Transverse colon (tissue), 3 donors: ENCODE measurements at regions not wholly inside any gene's neighbourhood (a gene's known extent, or its start where the extent isn't known, plus 50 kb on each side); places are given as distances from the start of the nearest gene placed in this dataset.
"Not testable (repeated sequence)": the region's sequence is repeated elsewhere in the genome, so short reads cannot be mapped to it uniquely, and the experiment has no call there.

Experiments used
- CTCF ChIP-seq, 5 experiments: fragments of 200-600 bp in 3 of 5; fragments of 450-650 bp in 2 of 5; sonication (generic) in 3 of 5; IDR thresholded peaks; 1 replicate in 2 of 5; 2 replicates in 3 of 5; pipeline ENCODE4 v1.5.1; 2016 to 2017; ENCODE audit warnings: antibody characterized with exemption in 5 of 5, inconsistent platforms in 3 of 5, mild to moderate bottlenecking in 2 of 5, moderate library complexity in 1 of 5
- POLR2A ChIP-seq: fragments of 450-650 bp; IDR thresholded peaks from one replicate; pipeline ENCODE4 v1.6.1; 2016; ENCODE audit warnings: antibody characterized with exemption, mild to moderate bottlenecking, moderate library complexity

DNA sequence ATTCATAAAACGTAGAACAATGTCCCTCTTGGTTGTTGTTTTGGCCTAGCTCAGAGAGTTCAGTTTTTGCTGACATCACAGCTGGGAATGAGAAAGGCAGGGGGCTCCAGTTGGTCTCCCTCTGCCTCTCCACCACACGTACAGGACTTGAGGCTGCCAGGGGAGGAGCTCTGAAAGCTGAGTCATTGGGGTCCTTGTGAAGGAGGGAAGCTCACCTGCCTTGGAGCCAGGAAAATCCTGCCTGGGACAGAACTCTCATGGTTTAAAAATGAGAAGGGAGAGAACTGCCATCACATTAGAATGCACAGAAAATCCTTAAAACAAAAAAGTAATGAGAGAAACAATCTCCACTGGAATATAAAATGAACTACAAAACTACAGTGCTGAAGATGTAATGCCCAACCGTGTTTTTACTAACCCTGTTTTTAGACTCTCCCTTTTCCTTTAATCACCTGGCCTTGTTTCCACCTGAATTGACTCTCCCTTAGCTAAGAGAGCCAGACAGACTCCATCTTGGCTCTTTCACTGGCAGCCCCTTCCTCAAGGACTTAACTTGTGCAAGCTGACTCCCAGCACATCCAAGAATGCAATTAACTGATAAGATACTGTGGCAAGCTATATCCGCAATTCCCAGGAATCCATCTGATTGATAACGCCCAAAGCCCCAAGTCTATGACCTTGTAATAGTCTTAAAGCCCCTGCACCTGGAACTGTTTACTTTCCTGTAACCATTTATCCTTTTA is 58.6 kb upstream of the TARP start:
- TF ChIP-seq CTCF (IDR thresholded peaks at IDR 0.05); POLR2A: not testable (repeated sequence)
